ENCODE measurements at regions not wholly inside any gene's neighbourhood (a gene's known extent, or its start where the extent isn't known, plus 50 kb on each side); places are given as distances from the start of the nearest gene placed in this dataset.

GRCh38 chr2:136219341-136219740, 101.4 kb upstream of the CXCR4 start:
- peaks cover 0 to 12% (median 8%) of the 10 kb centered on the region in 7 donors for H3K4me1 Mint-ChIP-seq
- no peak overlapping the region for H3K27ac ChIP-seq (ENCODE audit: low read depth, low read length)
- H3K36me3 ChIP-seq (ENCODE audit: control insufficient read depth in 2 of 3, insufficient read depth in 3 of 3, low read length in 3 of 3), result no peaks in the 10 kb centered on the region
- POLR2A ChIA-PET, result interaction anchor here (0.5 to 1.1 kb wide), 2 partner anchors 22 to 50 kb away, joined by 3 read pairs; no protein-coding TSS in a partner anchor
- CTCF ChIA-PET, result no interaction called here
- no peak overlapping the region for H3K4me3 ChIP-seq (ENCODE audit: low read length)
- peaks cover 0 to 15% (median 0%) of the 10 kb centered on the region in 5 donors for H3K27me3 Mint-ChIP-seq
- no peak for ATAC-seq
- intact Hi-C loops (cut with micrococcal nuclease), result no loop called here
- DNase-seq, result no peak
- H3K4me1 ChIP-seq (ENCODE audit: control insufficient read depth in 2 of 2, insufficient read depth in 2 of 2, low read length in 2 of 2), result no peaks in the 10 kb centered on the region
- H3K36me3 Mint-ChIP-seq, result peaks cover 0 to 4% (median 0%) of the 10 kb centered on the region in 5 donors
- no peak overlapping the region for H3K4me3 Mint-ChIP-seq
- H3K27ac Mint-ChIP-seq, result peak overlapping the region in 2 of 9 donors; percentile 32 to 33
- H3K9me3 Mint-ChIP-seq, result peaks cover 0 to 2% (median 0%) of the 10 kb centered on the region in 11 donors
- H3K9me3 ChIP-seq (ENCODE audit: control insufficient read depth in 2 of 3, low read length in 3 of 3), result no peaks in the 10 kb centered on the region
- H3K27me3 ChIP-seq (ENCODE audit: control insufficient read depth in 2 of 2, insufficient read depth in 2 of 2, low read length in 2 of 2), result no peaks in the 10 kb centered on the region

GRCh38 chr2:136217996-136218395, 100.0 kb upstream of the CXCR4 start:
- Mint-ChIP-seq H3K27ac (peak overlapping the region in 3 of 9 donors; percentile 13 to 48 (median 22)), H3K27me3 (peaks cover 0 to 15% (median 0%) of the 10 kb centered on the region in 5 donors), H3K9me3 (peaks cover 0 to 2% (median 0%) of the 10 kb centered on the region in 11 donors), H3K4me1 (peaks cover 3 to 25% (median 20%) of the 10 kb centered on the region in 7 donors), H3K4me3 (no peak overlapping the region), H3K36me3 (peaks cover 0 to 2% (median 0%) of the 10 kb centered on the region in 5 donors)
- intact Hi-C loops (cut with micrococcal nuclease), result no loop called here
- H3K36me3 ChIP-seq (ENCODE audit: control insufficient read depth in 2 of 3, insufficient read depth in 3 of 3, low read length in 3 of 3), result no peaks in the 10 kb centered on the region
- H3K27ac ChIP-seq (ENCODE audit: low read depth, low read length), result no peak overlapping the region
- no peaks in the 10 kb centered on the region for H3K27me3 ChIP-seq (ENCODE audit: control insufficient read depth in 2 of 2, insufficient read depth in 2 of 2, low read length in 2 of 2)
- H3K4me3 ChIP-seq (ENCODE audit: low read length), result no peak overlapping the region
- H3K9me3 ChIP-seq (ENCODE audit: control insufficient read depth in 2 of 3, low read length in 3 of 3), result no peaks in the 10 kb centered on the region
- ChIA-PET CTCF (no interaction called here), POLR2A (interaction anchor here (1.3 kb wide), 1 partner anchor 18 kb away, joined by 3 read pairs; no protein-coding TSS in a partner anchor)
- H3K4me1 ChIP-seq (ENCODE audit: control insufficient read depth in 2 of 2, insufficient read depth in 2 of 2, low read length in 2 of 2), result peaks cover 4 to 8% of the 10 kb centered on the region in 2 donors
- ATAC-seq (no peak), DNase-seq (no peak)

DNA sequence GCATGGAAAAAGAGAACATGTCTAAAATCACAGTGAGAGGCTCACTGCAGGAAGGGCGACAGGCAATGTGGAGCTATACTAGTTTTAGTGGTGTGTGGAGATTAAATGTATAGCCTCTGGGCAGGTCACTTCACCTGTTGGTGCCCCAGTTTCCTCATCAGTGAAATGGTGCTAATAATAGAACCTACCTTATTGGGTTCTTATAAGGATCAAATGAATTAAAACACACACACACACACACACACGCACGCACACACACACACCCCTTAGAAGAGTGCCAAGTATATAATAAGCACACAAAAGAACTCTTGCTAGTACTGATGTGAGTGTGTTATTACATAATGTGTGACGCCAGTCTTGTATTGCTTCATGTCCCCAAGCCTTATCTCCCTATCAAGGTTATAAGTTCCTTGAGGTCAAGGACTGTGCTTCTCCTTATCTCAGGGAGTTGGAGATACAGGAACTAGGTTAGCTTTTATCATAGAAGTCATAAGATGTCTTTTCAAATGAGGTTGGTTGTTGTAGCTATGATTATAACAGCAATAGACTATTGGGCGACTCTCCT, 98.0 kb upstream of the CXCR4 start:
- intact Hi-C loops (cut with micrococcal nuclease), result no loop called here
- DNase-seq (no peak), ATAC-seq (peak; percentile 43)
- no peaks in the 10 kb centered on the region for H3K36me3 ChIP-seq (ENCODE audit: control insufficient read depth in 2 of 3, insufficient read depth in 3 of 3, low read length in 3 of 3)
- no peaks in the 10 kb centered on the region for H3K9me3 ChIP-seq (ENCODE audit: control insufficient read depth in 2 of 3, low read length in 3 of 3)
- no peaks in the 10 kb centered on the region for H3K27me3 ChIP-seq (ENCODE audit: control insufficient read depth in 2 of 2, insufficient read depth in 2 of 2, low read length in 2 of 2)
- Mint-ChIP-seq H3K4me1 (peaks cover 17 to 45% (median 36%) of the 10 kb centered on the region in 7 donors), H3K36me3 (peaks cover 0 to 3% (median 0%) of the 10 kb centered on the region in 5 donors), H3K27ac (peak overlapping the region in 1 of 9 donors; percentile 65), H3K9me3 (peaks cover 0 to 2% (median 0%) of the 10 kb centered on the region in 11 donors), H3K27me3 (peaks cover 0 to 15% (median 0%) of the 10 kb centered on the region in 5 donors), H3K4me3 (no peak overlapping the region)
- no peak overlapping the region for H3K27ac ChIP-seq (ENCODE audit: low read depth, low read length)
- H3K4me1 ChIP-seq (ENCODE audit: control insufficient read depth in 2 of 2, insufficient read depth in 2 of 2, low read length in 2 of 2), result peaks cover 21 to 28% of the 10 kb centered on the region in 2 donors
- no peak overlapping the region for H3K4me3 ChIP-seq (ENCODE audit: low read length)
- ChIA-PET POLR2A (interaction anchor here (1.8 to 2.0 kb wide), 2 partner anchors 11 to 84 kb away, joined by 5 to 9 read pairs; no protein-coding TSS in a partner anchor), CTCF (no interaction called here)

DNA sequence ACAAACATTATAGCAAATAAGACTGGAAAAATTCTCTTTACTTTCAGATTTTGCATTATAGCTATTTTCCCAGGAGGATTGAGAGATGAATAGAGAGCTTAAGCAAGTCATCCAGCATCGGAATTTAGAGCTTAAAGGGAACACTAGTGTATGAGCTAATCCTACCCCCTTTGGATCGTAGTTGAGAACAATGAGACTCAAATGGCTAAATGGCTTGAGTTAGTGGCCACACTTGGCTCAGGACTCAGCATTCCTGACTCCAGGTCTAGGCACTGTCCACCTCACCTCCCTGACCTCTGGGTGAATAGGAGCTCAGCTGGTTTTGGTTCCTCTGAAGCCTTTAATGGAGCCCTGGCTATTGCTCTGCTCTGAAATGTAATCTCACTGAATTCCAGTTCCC, 97.5 kb upstream of the CXCR4 start:
- peak overlapping the region in 1 of 9 donors; percentile 64 for H3K27ac Mint-ChIP-seq
- H3K27me3 ChIP-seq (ENCODE audit: control insufficient read depth in 2 of 2, insufficient read depth in 2 of 2, low read length in 2 of 2), result no peaks in the 10 kb centered on the region
- no peaks in the 10 kb centered on the region for H3K9me3 ChIP-seq (ENCODE audit: control insufficient read depth in 2 of 3, low read length in 3 of 3)
- no peaks in the 10 kb centered on the region for H3K36me3 ChIP-seq (ENCODE audit: control insufficient read depth in 2 of 3, insufficient read depth in 3 of 3, low read length in 3 of 3)
- H3K4me3 ChIP-seq (ENCODE audit: low read length), result no peak overlapping the region
- peaks cover 21 to 30% of the 10 kb centered on the region in 2 donors for H3K4me1 ChIP-seq (ENCODE audit: control insufficient read depth in 2 of 2, insufficient read depth in 2 of 2, low read length in 2 of 2)
- H3K27ac ChIP-seq (ENCODE audit: low read depth, low read length), result no peak overlapping the region
- DNase-seq, result no peak
- peaks cover 20 to 50% (median 38%) of the 10 kb centered on the region in 7 donors for H3K4me1 Mint-ChIP-seq
- CTCF ChIA-PET, result no interaction called here
- H3K27me3 Mint-ChIP-seq, result peaks cover 0 to 13% (median 0%) of the 10 kb centered on the region in 5 donors
- peaks cover 0 to 4% (median 3%) of the 10 kb centered on the region in 11 donors for H3K9me3 Mint-ChIP-seq
- ATAC-seq, result no peak
- intact Hi-C loops (cut with micrococcal nuclease), result no loop called here
- H3K36me3 Mint-ChIP-seq, result peaks cover 0 to 8% (median under 1%) of the 10 kb centered on the region in 5 donors
- POLR2A ChIA-PET, result interaction anchor here (2.0 kb wide), 1 partner anchor 83 kb away, joined by 5 read pairs; no protein-coding TSS in a partner anchor
- H3K4me3 Mint-ChIP-seq, result no peak overlapping the region

GRCh38 chr2:136214307-136215200, 96.6 kb upstream of the CXCR4 start:
- peak; percentile 70 for ATAC-seq
- ChIA-PET POLR2A (interaction anchor here (1.7 kb wide), 1 partner anchor 113 kb away, joined by 8 read pairs; no protein-coding TSS in a partner anchor), CTCF (no interaction called here)
- Mint-ChIP-seq H3K27me3 (peaks cover 0 to 5% (median 0%) of the 10 kb centered on the region in 5 donors), H3K27ac (peak overlapping the region in 5 of 9 donors; percentile 49 to 88 (median 82)), H3K4me3 (no peak overlapping the region), H3K9me3 (peaks cover 0 to 13% (median 5%) of the 10 kb centered on the region in 11 donors), H3K4me1 (peaks cover 21 to 52% (median 40%) of the 10 kb centered on the region in 7 donors), H3K36me3 (peaks cover 0 to 12% (median 4%) of the 10 kb centered on the region in 5 donors)
- Histone ChIP-seq H3K27ac (ENCODE audit: low read depth, low read length) (no peak overlapping the region), H3K36me3 (ENCODE audit: control insufficient read depth in 2 of 3, insufficient read depth in 3 of 3, low read length in 3 of 3) (no peaks in the 10 kb centered on the region), H3K9me3 (ENCODE audit: control insufficient read depth in 2 of 3, low read length in 3 of 3) (peaks cover 0 to 4% (median 0%) of the 10 kb centered on the region in 3 experiments), H3K27me3 (ENCODE audit: control insufficient read depth in 2 of 2, insufficient read depth in 2 of 2, low read length in 2 of 2) (no peaks in the 10 kb centered on the region), H3K4me1 (ENCODE audit: control insufficient read depth in 2 of 2, insufficient read depth in 2 of 2, low read length in 2 of 2) (peaks cover 21 to 30% of the 10 kb centered on the region in 2 donors), H3K4me3 (ENCODE audit: low read length) (no peak overlapping the region)
- DNase-seq, result no peak
- intact Hi-C loops (cut with micrococcal nuclease), result loop anchor here in 1 of 2 donors (5.0 kb wide), 1 partner anchor 77 kb away; no protein-coding TSS in a partner anchor

GRCh38 chr2:136213836-136214235, 95.9 kb upstream of the CXCR4 start:
- no peak for ATAC-seq
- peaks cover 21 to 52% (median 44%) of the 10 kb centered on the region in 7 donors for H3K4me1 Mint-ChIP-seq

More at GRCh38 chr2:136213836-136214235, 95.9 kb upstream of the CXCR4 start:
- intact Hi-C loops (cut with micrococcal nuclease), result loop anchor here in 1 of 2 donors (5.0 kb wide), 1 partner anchor 77 kb away; no protein-coding TSS in a partner anchor
- Histone ChIP-seq H3K4me1 (ENCODE audit: control insufficient read depth in 2 of 2, insufficient read depth in 2 of 2, low read length in 2 of 2) (peaks cover 21 to 30% of the 10 kb centered on the region in 2 donors), H3K27ac (ENCODE audit: low read depth, low read length) (no peak overlapping the region), H3K4me3 (ENCODE audit: low read length) (no peak overlapping the region), H3K9me3 (ENCODE audit: control insufficient read depth in 2 of 3, low read length in 3 of 3) (peaks cover 0 to 4% (median 0%) of the 10 kb centered on the region in 3 experiments), H3K36me3 (ENCODE audit: control insufficient read depth in 2 of 3, insufficient read depth in 3 of 3, low read length in 3 of 3) (no peaks in the 10 kb centered on the region), H3K27me3 (ENCODE audit: control insufficient read depth in 2 of 2, insufficient read depth in 2 of 2, low read length in 2 of 2) (no peaks in the 10 kb centered on the region)
- no peak for DNase-seq
- H3K27me3 Mint-ChIP-seq, result peaks cover 0 to 5% (median 0%) of the 10 kb centered on the region in 5 donors
- ChIA-PET CTCF (interaction anchor here (0.6 kb wide), 1 partner anchor 33 kb away, joined by 3 read pairs; no protein-coding TSS in a partner anchor), POLR2A (interaction anchor here (1.1 to 2.0 kb wide), 4 partner anchors 78 to 116 kb away, joined by 3 to 14 read pairs (median 6); no protein-coding TSS in a partner anchor)
- peaks cover 0 to 19% (median 7%) of the 10 kb centered on the region in 11 donors for H3K9me3 Mint-ChIP-seq
- H3K4me3 Mint-ChIP-seq, result no peak overlapping the region
- peaks cover 5 to 18% (median 9%) of the 10 kb centered on the region in 5 donors for H3K36me3 Mint-ChIP-seq
- peak overlapping the region in 7 of 9 donors; percentile 68 to 88 (median 82) for H3K27ac Mint-ChIP-seq

Measured in naive thymus-derived CD4-positive, alpha-beta T cell (primary cell).